ENCODE measurements at regions not wholly inside any gene's neighbourhood (a gene's known extent, or its start where the extent isn't known, plus 50 kb on each side); places are given as distances from the start of the nearest gene placed in this dataset.

DNA sequence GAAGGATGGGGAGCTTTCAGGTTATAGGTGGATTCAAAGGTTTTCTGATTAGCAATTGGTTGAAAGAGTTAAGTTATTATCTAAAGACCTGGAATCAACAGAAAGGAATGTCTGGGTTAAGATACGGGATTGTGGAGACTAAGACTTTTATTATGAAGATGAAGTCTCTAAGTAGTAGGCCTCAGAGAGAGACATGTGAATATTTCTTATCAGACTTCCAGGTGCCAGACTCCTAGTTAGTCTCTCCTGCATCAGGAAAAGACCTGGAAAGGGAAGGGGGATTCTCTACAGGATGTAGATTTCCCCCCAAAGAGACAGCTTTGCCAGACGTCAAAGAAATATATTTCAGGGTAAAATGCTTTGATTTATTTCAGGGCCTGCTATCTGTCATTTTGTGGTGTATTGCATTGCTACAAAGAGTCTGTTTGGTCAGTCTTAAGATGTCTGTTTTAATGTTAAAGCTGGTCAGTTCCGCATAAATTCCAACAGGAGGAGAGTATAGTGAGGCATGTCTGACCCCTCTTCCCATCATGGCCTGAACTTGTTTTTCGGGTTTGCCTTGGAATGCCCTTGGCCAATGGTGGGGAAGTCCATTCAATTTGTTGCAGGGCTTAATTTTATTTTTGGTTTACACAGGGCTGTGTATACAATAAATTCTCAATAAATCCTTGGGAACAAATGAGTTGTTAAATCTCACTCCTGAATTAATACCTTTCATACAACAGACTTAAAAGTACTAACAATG is 103.4 kb upstream of the RALGAPA2 start:
- no peak overlapping the region for H3K4me3 ChIP-seq (ENCODE audit: low read depth in 1 of 2, low read length in 2 of 2)
- H3K27me3 ChIP-seq (ENCODE audit: control insufficient read depth in 1 of 2, insufficient read depth in 2 of 2, low read length in 2 of 2) = no peaks in the 10 kb centered on the region
- no peak overlapping the region for H3K27ac ChIP-seq (ENCODE audit: low read depth in 2 of 2, low read length in 1 of 2)
- WGBS, 2 donors = 72 to 82% methylated on average over 4 of the region's 4 CpGs
- no peaks in the 10 kb centered on the region for H3K9me3 ChIP-seq (ENCODE audit: control insufficient read depth in 2 of 2, insufficient read depth in 1 of 2, low read depth in 1 of 2, low read length in 1 of 2)
- H3K4me1 ChIP-seq (ENCODE audit: control insufficient read depth in 2 of 2, insufficient read depth in 2 of 2, low read length in 1 of 2) = no peaks in the 10 kb centered on the region
- H3K36me3 ChIP-seq (ENCODE audit: control insufficient read depth in 2 of 2, insufficient read depth in 2 of 2, low read length in 1 of 2) = no peaks in the 10 kb centered on the region

DNA sequence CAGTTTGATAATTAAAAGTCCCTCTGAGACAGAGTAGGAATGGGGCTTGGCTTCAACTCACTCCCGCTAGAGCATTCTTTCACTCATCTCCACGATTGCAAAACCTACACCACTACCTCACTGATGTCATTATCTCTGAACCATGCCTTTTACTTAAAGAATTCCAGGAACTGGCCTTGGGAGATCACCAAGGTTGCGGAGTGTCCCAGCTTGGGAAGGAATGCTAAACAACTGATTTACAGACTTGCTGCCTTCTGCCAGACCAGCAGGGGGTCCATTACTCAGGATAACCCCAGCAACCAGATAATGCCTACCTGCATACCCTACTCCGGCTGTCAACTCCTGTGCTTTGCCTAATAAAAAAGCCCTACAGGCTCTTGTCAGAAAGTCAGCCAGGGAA is 102.2 kb upstream of the RALGAPA2 start:
- WGBS, 2 donors = 78 to 79% methylated on average over 4 of the region's 4 CpGs
- no peaks in the 10 kb centered on the region for H3K4me1 ChIP-seq (ENCODE audit: control insufficient read depth in 2 of 2, insufficient read depth in 2 of 2, low read length in 1 of 2)
- no peak overlapping the region for H3K27ac ChIP-seq (ENCODE audit: low read depth in 2 of 2, low read length in 1 of 2)
- H3K9me3 ChIP-seq (ENCODE audit: control insufficient read depth in 2 of 2, insufficient read depth in 1 of 2, low read depth in 1 of 2, low read length in 1 of 2) = no peaks in the 10 kb centered on the region
- H3K4me3 ChIP-seq (ENCODE audit: low read depth in 1 of 2, low read length in 2 of 2) = no peak overlapping the region
- H3K27me3 ChIP-seq (ENCODE audit: control insufficient read depth in 1 of 2, insufficient read depth in 2 of 2, low read length in 2 of 2) = no peaks in the 10 kb centered on the region
- H3K36me3 ChIP-seq (ENCODE audit: control insufficient read depth in 2 of 2, insufficient read depth in 2 of 2, low read length in 1 of 2) = no peaks in the 10 kb centered on the region

DNA sequence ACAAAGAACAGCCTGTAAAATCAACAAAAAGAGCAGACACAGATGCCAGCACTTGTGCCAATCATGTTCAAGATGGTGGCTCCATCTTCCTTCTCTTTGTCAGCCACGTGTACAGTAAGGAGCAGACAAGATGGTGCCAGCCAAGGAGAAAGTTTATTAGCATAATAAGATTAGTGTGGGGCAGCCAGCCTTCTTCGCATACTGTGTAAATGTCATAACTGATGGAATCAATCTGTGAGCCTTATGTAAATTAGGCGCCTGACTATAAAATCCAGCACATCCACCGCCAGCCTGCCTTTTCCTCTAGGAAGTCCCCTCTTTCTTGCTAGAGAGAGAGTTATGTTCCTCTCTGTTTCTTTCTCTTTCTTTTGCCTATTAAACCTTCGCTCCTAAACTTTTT is 99.7 kb upstream of the RALGAPA2 start:
- WGBS, 2 donors = 70 to 76% methylated on average over 5 of the region's 5 CpGs
- Histone ChIP-seq H3K4me1 (ENCODE audit: control insufficient read depth in 2 of 2, insufficient read depth in 2 of 2, low read length in 1 of 2) (no peaks in the 10 kb centered on the region), H3K36me3 (ENCODE audit: control insufficient read depth in 2 of 2, insufficient read depth in 2 of 2, low read length in 1 of 2) (no peaks in the 10 kb centered on the region), H3K4me3 (ENCODE audit: low read depth in 1 of 2, low read length in 2 of 2) (no peak overlapping the region), H3K27ac (ENCODE audit: low read depth in 2 of 2, low read length in 1 of 2) (no peak overlapping the region), H3K27me3 (ENCODE audit: control insufficient read depth in 1 of 2, insufficient read depth in 2 of 2, low read length in 2 of 2) (no peaks in the 10 kb centered on the region), H3K9me3 (ENCODE audit: control insufficient read depth in 2 of 2, insufficient read depth in 1 of 2, low read depth in 1 of 2, low read length in 1 of 2) (no peaks in the 10 kb centered on the region)

DNA sequence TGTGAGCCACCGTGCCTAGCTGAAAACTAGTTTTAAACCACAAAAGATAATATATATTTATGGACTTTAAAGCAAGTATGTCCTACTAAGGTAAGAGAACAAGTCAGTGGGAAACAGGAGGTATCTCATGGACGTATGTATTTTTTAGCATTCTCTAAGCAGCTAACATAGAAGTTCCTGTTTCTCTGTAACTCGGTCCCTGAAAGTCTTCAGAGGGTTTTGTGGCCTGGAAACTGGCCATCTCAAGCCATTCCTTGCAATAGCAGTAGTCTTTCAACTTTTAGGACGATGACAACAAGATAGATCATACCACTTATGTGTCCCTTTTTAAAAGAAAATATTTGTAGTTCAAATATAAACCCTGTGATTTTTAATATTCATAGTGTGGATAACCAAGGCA is 95.6 kb upstream of the RALGAPA2 start:
- no peaks in the 10 kb centered on the region for H3K36me3 ChIP-seq (ENCODE audit: control insufficient read depth in 2 of 2, insufficient read depth in 2 of 2, low read length in 1 of 2)
- H3K4me1 ChIP-seq (ENCODE audit: control insufficient read depth in 2 of 2, insufficient read depth in 2 of 2, low read length in 1 of 2) = no peaks in the 10 kb centered on the region
- no peaks in the 10 kb centered on the region for H3K27me3 ChIP-seq (ENCODE audit: control insufficient read depth in 1 of 2, insufficient read depth in 2 of 2, low read length in 2 of 2)
- H3K9me3 ChIP-seq (ENCODE audit: control insufficient read depth in 2 of 2, insufficient read depth in 1 of 2, low read depth in 1 of 2, low read length in 1 of 2) = no peaks in the 10 kb centered on the region
- WGBS, 2 donors = 61 to 64% methylated on average over 4 of the region's 4 CpGs
- no peak overlapping the region for H3K27ac ChIP-seq (ENCODE audit: low read depth in 2 of 2, low read length in 1 of 2)
- H3K4me3 ChIP-seq (ENCODE audit: low read depth in 1 of 2, low read length in 2 of 2) = no peak overlapping the region

DNA sequence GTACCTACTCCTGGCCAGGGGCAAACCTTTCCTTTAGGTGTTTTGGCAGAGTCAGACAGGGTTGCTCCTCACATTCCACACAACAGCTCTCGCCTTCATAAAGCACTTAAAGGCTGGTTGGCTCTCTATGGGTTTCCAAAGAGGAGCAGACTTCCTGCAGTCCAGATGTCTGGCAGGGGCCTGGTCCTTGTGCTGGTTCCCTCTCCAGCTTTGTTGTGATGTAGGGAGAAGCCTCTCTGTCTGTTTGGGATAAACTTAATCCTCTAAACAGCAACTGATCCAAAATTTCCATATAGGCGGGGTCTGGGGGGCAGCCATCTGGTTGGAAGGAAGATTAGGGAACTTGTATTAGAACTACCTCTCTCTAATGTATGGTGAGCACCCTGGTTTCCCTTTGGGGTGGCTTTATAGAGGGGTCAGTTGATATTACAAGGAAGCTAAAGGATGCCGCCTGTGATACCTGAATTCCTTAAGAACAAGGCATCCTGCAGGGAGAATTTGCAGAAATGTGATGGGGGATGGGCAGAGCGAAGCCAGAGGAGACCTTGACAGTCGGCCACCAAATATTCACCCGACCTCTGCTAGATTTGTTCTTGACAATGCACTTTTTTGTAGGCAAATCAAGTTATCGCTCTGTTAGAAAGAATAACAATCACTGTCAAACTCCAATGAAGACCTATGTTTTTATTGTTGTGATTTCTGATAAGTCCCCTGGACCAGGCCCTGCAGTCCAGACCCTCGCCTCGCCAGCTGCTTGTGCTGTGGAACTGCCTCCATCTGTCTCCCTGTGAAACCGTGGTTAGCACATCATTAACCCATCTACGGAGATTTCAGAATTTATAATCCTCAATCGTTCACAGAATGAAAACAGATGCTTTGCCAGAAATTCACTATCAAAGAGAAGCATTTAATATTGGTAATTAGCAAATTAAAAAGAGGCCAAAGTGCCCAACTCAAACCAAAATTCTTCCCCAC is 94.0 kb upstream of the RALGAPA2 start:
- H3K36me3 ChIP-seq (ENCODE audit: control insufficient read depth in 2 of 2, insufficient read depth in 2 of 2, low read length in 1 of 2) = no peaks in the 10 kb centered on the region
- 71 to 77% methylated on average over 12 of the region's 12 CpGs for WGBS, 2 donors
- no peaks in the 10 kb centered on the region for H3K27me3 ChIP-seq (ENCODE audit: control insufficient read depth in 1 of 2, insufficient read depth in 2 of 2, low read length in 2 of 2)
- H3K4me3 ChIP-seq (ENCODE audit: low read depth in 1 of 2, low read length in 2 of 2) = no peak overlapping the region
- H3K4me1 ChIP-seq (ENCODE audit: control insufficient read depth in 2 of 2, insufficient read depth in 2 of 2, low read length in 1 of 2) = no peaks in the 10 kb centered on the region
- H3K27ac ChIP-seq (ENCODE audit: low read depth in 2 of 2, low read length in 1 of 2) = no peak overlapping the region
- H3K9me3 ChIP-seq (ENCODE audit: control insufficient read depth in 2 of 2, insufficient read depth in 1 of 2, low read depth in 1 of 2, low read length in 1 of 2) = no peaks in the 10 kb centered on the region

DNA sequence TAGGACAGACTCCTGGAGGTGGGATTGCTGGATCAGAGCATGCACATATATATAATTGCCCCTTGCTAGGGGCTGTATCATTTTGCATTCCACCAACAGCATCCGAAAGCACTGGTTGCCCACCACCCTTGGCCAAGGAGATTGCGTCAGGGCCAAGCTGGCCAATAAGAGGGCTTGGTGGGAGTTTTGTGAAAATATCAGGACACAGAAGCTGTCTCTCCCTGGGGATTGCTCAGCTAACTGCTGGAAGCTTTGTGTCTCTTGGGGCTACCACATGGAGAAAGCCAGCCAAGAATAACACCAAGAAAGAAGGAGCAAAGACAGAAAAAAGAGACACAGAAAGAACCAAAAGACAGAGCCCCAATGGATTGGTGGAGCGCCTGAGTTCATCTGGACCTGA is 90.6 kb upstream of the RALGAPA2 start:
- Histone ChIP-seq H3K9me3 (ENCODE audit: control insufficient read depth in 2 of 2, insufficient read depth in 1 of 2, low read depth in 1 of 2, low read length in 1 of 2) (no peaks in the 10 kb centered on the region), H3K4me3 (ENCODE audit: low read depth in 1 of 2, low read length in 2 of 2) (no peak overlapping the region), H3K4me1 (ENCODE audit: control insufficient read depth in 2 of 2, insufficient read depth in 2 of 2, low read length in 1 of 2) (no peaks in the 10 kb centered on the region), H3K27ac (ENCODE audit: low read depth in 2 of 2, low read length in 1 of 2) (no peak overlapping the region), H3K36me3 (ENCODE audit: control insufficient read depth in 2 of 2, insufficient read depth in 2 of 2, low read length in 1 of 2) (no peaks in the 10 kb centered on the region), H3K27me3 (ENCODE audit: control insufficient read depth in 1 of 2, insufficient read depth in 2 of 2, low read length in 2 of 2) (no peaks in the 10 kb centered on the region)
- 94% methylated on average over 3 of the region's 3 CpGs for WGBS, 2 donors

DNA sequence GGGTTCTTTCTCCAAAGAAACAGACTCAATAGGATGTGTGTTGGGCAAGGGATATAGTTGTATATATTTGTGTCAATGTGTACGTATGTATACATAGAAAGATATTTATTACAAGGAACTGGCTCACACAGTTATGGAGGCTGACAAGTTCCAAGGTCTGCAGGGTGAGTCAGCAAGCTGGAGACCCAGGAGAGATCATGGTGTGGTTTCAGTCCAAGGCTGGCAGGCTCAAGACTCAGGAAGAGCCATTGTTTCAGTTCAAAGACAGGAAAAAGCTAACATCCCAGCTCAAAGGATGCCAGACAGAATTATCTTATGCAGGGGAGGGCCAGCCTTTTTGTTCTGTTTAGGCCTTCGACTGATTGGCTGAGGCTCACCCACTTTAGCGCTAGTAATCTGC is 89.9 kb upstream of the RALGAPA2 start:
- WGBS, 2 donors = 77 to 80% methylated on average over 3 of the region's 3 CpGs
- H3K27ac ChIP-seq (ENCODE audit: low read depth in 2 of 2, low read length in 1 of 2) = no peak overlapping the region
- H3K36me3 ChIP-seq (ENCODE audit: control insufficient read depth in 2 of 2, insufficient read depth in 2 of 2, low read length in 1 of 2) = no peaks in the 10 kb centered on the region
- no peaks in the 10 kb centered on the region for H3K4me1 ChIP-seq (ENCODE audit: control insufficient read depth in 2 of 2, insufficient read depth in 2 of 2, low read length in 1 of 2)
- no peaks in the 10 kb centered on the region for H3K9me3 ChIP-seq (ENCODE audit: control insufficient read depth in 2 of 2, insufficient read depth in 1 of 2, low read depth in 1 of 2, low read length in 1 of 2)
- H3K4me3 ChIP-seq (ENCODE audit: low read depth in 1 of 2, low read length in 2 of 2) = no peak overlapping the region
- no peaks in the 10 kb centered on the region for H3K27me3 ChIP-seq (ENCODE audit: control insufficient read depth in 1 of 2, insufficient read depth in 2 of 2, low read length in 2 of 2)

DNA sequence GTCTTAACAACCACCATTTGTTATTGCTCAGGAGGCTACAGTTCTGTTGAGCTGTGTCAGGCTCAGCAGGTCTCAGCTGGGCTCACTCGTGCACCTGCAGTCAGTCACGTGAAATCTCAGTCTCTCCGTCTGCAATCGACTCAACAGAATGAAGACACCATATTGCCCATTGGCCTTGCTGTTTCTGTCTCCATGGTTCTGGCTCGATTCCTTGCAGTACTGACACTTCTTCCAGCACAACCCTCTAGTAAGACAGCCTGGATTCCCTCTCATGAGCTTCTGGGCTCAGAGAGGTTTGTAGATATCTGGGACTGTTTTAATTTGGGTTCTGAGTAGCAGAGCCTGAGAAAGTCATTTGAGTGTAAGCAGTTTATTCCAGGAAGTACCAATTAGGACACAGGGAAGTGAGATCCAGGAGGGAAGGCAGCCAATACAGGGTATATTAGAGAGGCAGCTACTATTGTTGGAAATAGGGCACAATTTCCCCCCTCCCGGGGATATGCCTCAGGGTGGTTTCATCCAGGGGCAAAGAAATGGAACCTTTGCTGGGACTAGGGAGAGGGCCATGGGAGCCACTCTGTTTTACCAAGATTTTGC is 87.4 kb upstream of the RALGAPA2 start:
- Histone ChIP-seq H3K9me3 (ENCODE audit: control insufficient read depth in 2 of 2, insufficient read depth in 1 of 2, low read depth in 1 of 2, low read length in 1 of 2) (no peaks in the 10 kb centered on the region), H3K27me3 (ENCODE audit: control insufficient read depth in 1 of 2, insufficient read depth in 2 of 2, low read length in 2 of 2) (no peaks in the 10 kb centered on the region), H3K4me1 (ENCODE audit: control insufficient read depth in 2 of 2, insufficient read depth in 2 of 2, low read length in 1 of 2) (no peaks in the 10 kb centered on the region), H3K27ac (ENCODE audit: low read depth in 2 of 2, low read length in 1 of 2) (no peak overlapping the region), H3K36me3 (ENCODE audit: control insufficient read depth in 2 of 2, insufficient read depth in 2 of 2, low read length in 1 of 2) (no peaks in the 10 kb centered on the region), H3K4me3 (ENCODE audit: low read depth in 1 of 2, low read length in 2 of 2) (no peak overlapping the region)
- 88 to 89% methylated on average over 6 of the region's 6 CpGs for WGBS, 2 donors

DNA sequence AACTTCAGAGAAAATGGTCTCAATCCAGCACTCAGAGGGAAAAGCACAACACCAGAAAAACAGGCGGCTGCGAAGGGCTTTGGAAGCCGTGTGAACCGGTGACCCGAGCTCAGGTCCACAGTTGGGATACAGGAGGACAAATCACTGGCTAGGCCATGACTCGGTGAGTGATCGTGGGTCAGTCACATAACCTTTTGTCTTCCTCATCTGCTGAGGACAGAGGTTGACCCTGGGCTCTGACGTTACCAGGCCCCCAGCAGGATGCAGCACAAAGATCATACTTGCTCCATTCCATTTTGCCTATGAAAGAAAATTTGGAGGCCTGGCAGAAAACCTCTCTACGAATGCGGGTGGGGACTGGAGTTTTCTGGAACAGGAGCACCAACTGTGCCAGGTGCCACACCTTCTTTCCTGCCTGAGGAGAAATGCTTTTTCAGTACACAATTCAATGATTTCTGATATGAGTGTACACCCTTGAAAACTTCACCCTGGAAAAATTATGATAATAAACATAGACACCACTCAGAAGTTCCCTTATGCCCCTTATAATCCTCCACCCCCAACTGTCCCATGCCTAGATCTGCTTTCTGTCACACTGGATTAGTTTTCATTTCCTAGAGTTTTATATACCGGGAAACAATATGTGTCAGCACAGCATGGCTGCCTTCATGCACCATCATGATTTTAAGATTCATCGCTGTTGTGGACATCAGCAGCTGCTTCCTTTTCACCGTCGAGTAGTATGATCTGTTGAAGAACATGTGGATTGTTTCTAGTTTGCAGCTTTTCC is 85.3 kb upstream of the RALGAPA2 start:
- Histone ChIP-seq H3K27me3 (ENCODE audit: control insufficient read depth in 1 of 2, insufficient read depth in 2 of 2, low read length in 2 of 2) (no peaks in the 10 kb centered on the region), H3K36me3 (ENCODE audit: control insufficient read depth in 2 of 2, insufficient read depth in 2 of 2, low read length in 1 of 2) (no peaks in the 10 kb centered on the region), H3K9me3 (ENCODE audit: control insufficient read depth in 2 of 2, insufficient read depth in 1 of 2, low read depth in 1 of 2, low read length in 1 of 2) (no peaks in the 10 kb centered on the region), H3K4me1 (ENCODE audit: control insufficient read depth in 2 of 2, insufficient read depth in 2 of 2, low read length in 1 of 2) (no peaks in the 10 kb centered on the region), H3K4me3 (ENCODE audit: low read depth in 1 of 2, low read length in 2 of 2) (no peak overlapping the region), H3K27ac (ENCODE audit: low read depth in 2 of 2, low read length in 1 of 2) (no peak overlapping the region)
- 70 to 75% methylated on average over 14 of the region's 14 CpGs for WGBS, 2 donors
